ENCODE measurements at regions not wholly inside any gene's neighbourhood (a gene's known extent, or its start where the extent isn't known, plus 50 kb on each side); places are given as distances from the start of the nearest gene placed in this dataset.

- TF ChIP-seq CTCF (conservative IDR thresholded peaks at IDR 0.05; ENCODE audit: low read length): no peak
- no peak overlapping the region for H3K4me3 ChIP-seq (ENCODE audit: low read length)
- DNase-seq (ENCODE audit: low read depth): no peak
Observed at GRCh38 chr9:99425124-99425523, 203.0 kb downstream of the SEC61B start.

GRCh38 chr9:99425923-99426842, 204.1 kb downstream of the SEC61B start:
- no peak for DNase-seq (ENCODE audit: low read depth)
- TF ChIP-seq CTCF (conservative IDR thresholded peaks at IDR 0.05; ENCODE audit: low read length): no peak

GRCh38 chr9:99427260-99427659, 205.2 kb downstream of the SEC61B start:
- no peak overlapping the region for H3K4me3 ChIP-seq (ENCODE audit: low read length)
- TF ChIP-seq CTCF (conservative IDR thresholded peaks at IDR 0.05; ENCODE audit: low read length): no peak
- DNase-seq (ENCODE audit: low read depth): no peak

More at GRCh38 chr9:99425923-99426842, 204.1 kb downstream of the SEC61B start:
- no peak overlapping the region for H3K4me3 ChIP-seq (ENCODE audit: low read length)

GRCh38 chr9:99430301-99430700, 208.2 kb downstream of the SEC61B start:
- no peak overlapping the region for H3K4me3 ChIP-seq (ENCODE audit: low read length)
- TF ChIP-seq CTCF (conservative IDR thresholded peaks at IDR 0.05; ENCODE audit: low read length): no peak
- DNase-seq (ENCODE audit: low read depth): peak; percentile 59

GRCh38 chr9:99431103-99431502, 209.0 kb downstream of the SEC61B start:
- peak; percentile 38 for DNase-seq (ENCODE audit: low read depth)
- no peak for TF ChIP-seq CTCF (conservative IDR thresholded peaks at IDR 0.05; ENCODE audit: low read length)
- H3K4me3 ChIP-seq (ENCODE audit: low read length): no peak overlapping the region

- no peak overlapping the region for H3K4me3 ChIP-seq (ENCODE audit: low read length)
- no peak for TF ChIP-seq CTCF (conservative IDR thresholded peaks at IDR 0.05; ENCODE audit: low read length)
- no peak for DNase-seq (ENCODE audit: low read depth)
Observed at GRCh38 chr9:99432075-99432474, 210.0 kb downstream of the SEC61B start.

GRCh38 chr9:99433095-99433494, 211.0 kb downstream of the SEC61B start:
- DNase-seq (ENCODE audit: low read depth): no peak

More at GRCh38 chr9:99433095-99433494, 211.0 kb downstream of the SEC61B start:
- no peak overlapping the region for H3K4me3 ChIP-seq (ENCODE audit: low read length)
- no peak for TF ChIP-seq CTCF (conservative IDR thresholded peaks at IDR 0.05; ENCODE audit: low read length)

Data from AG10803 (cell line).